Left cardiac atrium (tissue), 4 donors: ENCODE measurements at regions not wholly inside any gene's neighbourhood (a gene's known extent, or its start where the extent isn't known, plus 50 kb on each side); places are given as distances from the start of the nearest gene placed in this dataset.
A peak's percentile ranks its signal among the peaks of the same experiment; 100 is the strongest.

Source experiments
- ATAC-seq, 2 donors: fragments of 200-7000 bp; cut with Tn5 transposase; one replicate each; pipeline ENCODE4 v1.9.1; 2020; ENCODE audit warnings: mild to moderate bottlenecking in 2 of 2, moderate library complexity in 2 of 2
- DNase-seq: peaks from one replicate; pipeline ENCODE4 v3.0.0-alpha.2; 2020
- intact Hi-C, 2 donors: fragments of 100-400 bp; cut with DNase I; formaldehyde crosslinking; loops; one replicate each; pipeline versions ENCODE4 v1.14.1 to v1.15.1; 2022 to 2023
- donor health status: DM: no; HTN: yes; CAD: no.
- donor health status: DM: no; HTN: yes; CAD: no; lungs with severe emphysema.
- donor health status: DM: yes; HTN: yes; CAD: no.
- donor health status: Dilated cardiomyopathy.

- intact Hi-C loops: no loop called here
- DNase-seq: no peak
- peak in 1 of 2 donors; percentile 61 for ATAC-seq
Observed at GRCh38 chr15:29968099-29968894, 114.5 kb upstream of the GOLGA8J start.

- intact Hi-C loops: no loop called here
- no peak for ATAC-seq
Observed at GRCh38 chr15:29962407-29962806, 120.3 kb upstream of the GOLGA8J start.

GRCh38 chr15:29959384-29960137 lies 123.2 kb upstream of the GOLGA8J start:
- ATAC-seq (no peak), DNase-seq (no peak)
- intact Hi-C loops: no loop called here

More at GRCh38 chr15:29962407-29962806, 120.3 kb upstream of the GOLGA8J start:
- no peak for DNase-seq

GRCh38 chr15:29952225-29952624 lies 130.0 kb upstream of the TJP1 start:
- DNase-seq (no peak), ATAC-seq (no peak)
- intact Hi-C loops: no loop called here

- ATAC-seq (peak in 1 of 2 donors; percentile 63), DNase-seq (no peak)
- intact Hi-C loops: loop anchor here in 1 of 2 donors (10.0 kb wide), 1 partner anchor 89 kb away; no protein-coding TSS in a partner anchor
Observed at GRCh38 chr15:29945943-29946596, 123.8 kb upstream of the TJP1 start.

- ATAC-seq (no peak), DNase-seq (no peak)
- intact Hi-C loops: loop anchor here in 1 of 2 donors (10.0 kb wide), 1 partner anchor 90 kb away; no protein-coding TSS in a partner anchor
Observed at GRCh38 chr15:29944925-29945324, 122.7 kb upstream of the TJP1 start.

GRCh38 chr15:29942548-29942947 lies 120.3 kb upstream of the TJP1 start:
- intact Hi-C loops: loop anchor here (2.0 to 10.0 kb wide), 2 partner anchors 92 to 100 kb away; no protein-coding TSS in a partner anchor
- DNase-seq: no peak
- peak in 1 of 2 donors; percentile 49 for ATAC-seq

- intact Hi-C loops: loop anchor here (2.0 to 10.0 kb wide), 2 partner anchors 93 to 101 kb away; no protein-coding TSS in a partner anchor
- ATAC-seq (peak; percentile 45 to 63), DNase-seq (no peak)
Observed at GRCh38 chr15:29942143-29942542, 119.9 kb upstream of the TJP1 start.

- peak in 1 of 2 donors; percentile 49 for ATAC-seq
- DNase-seq: no peak
- intact Hi-C loops: loop anchor here (5.0 to 10.0 kb wide), 3 partner anchors 195 to 272 kb away; no protein-coding TSS in a partner anchor
Observed at GRCh38 chr15:29939404-29939803, 117.1 kb upstream of the TJP1 start.

- no peak for DNase-seq
- intact Hi-C loops: loop anchor here (5.0 to 10.0 kb wide), 3 partner anchors 194 to 271 kb away; no protein-coding TSS in a partner anchor
- no peak for ATAC-seq
Observed at GRCh38 chr15:29938361-29939335, 116.4 kb upstream of the TJP1 start.

GRCh38 chr15:29937956-29938355 lies 115.7 kb upstream of the TJP1 start:
- no peak for DNase-seq
- ATAC-seq: no peak
- intact Hi-C loops: loop anchor here (5.0 to 10.0 kb wide), 3 partner anchors 193 to 271 kb away; no protein-coding TSS in a partner anchor

- ATAC-seq: peak in 1 of 2 donors; percentile 62
- intact Hi-C loops: loop anchor here (5.0 to 10.0 kb wide), 3 partner anchors 192 to 269 kb away; no protein-coding TSS in a partner anchor
Observed at GRCh38 chr15:29936353-29937049, 114.2 kb upstream of the TJP1 start.

GRCh38 chr15:29935296-29936004 lies 113.2 kb upstream of the TJP1 start:
- intact Hi-C loops: loop anchor here (5.0 to 10.0 kb wide), 3 partner anchors 191 to 268 kb away; no protein-coding TSS in a partner anchor
- DNase-seq (no peak), ATAC-seq (peak; percentile 21 to 55)

More at GRCh38 chr15:29936353-29937049, 114.2 kb upstream of the TJP1 start:
- no peak for DNase-seq

- intact Hi-C loops: loop anchor here in 1 of 2 donors (10.0 kb wide), 1 partner anchor 189 kb away; no protein-coding TSS in a partner anchor
- ATAC-seq (no peak), DNase-seq (no peak)
Observed at GRCh38 chr15:29934251-29934650, 112.0 kb upstream of the TJP1 start.

- DNase-seq (no peak), ATAC-seq (no peak)
- intact Hi-C loops: loop anchor here in 1 of 2 donors (10.0 kb wide), 1 partner anchor 188 kb away; no protein-coding TSS in a partner anchor
Observed at GRCh38 chr15:29933042-29933803, 111.0 kb upstream of the TJP1 start.

GRCh38 chr15:29926083-29926388 lies 103.8 kb upstream of the TJP1 start:
- intact Hi-C loops: loop anchor here (5.0 to 10.0 kb wide), 3 partner anchors 104 to 214 kb away; partner anchors contain the start of gene TJP1 (in 1 of the 2)
- no peak for DNase-seq
- no peak for ATAC-seq
